Esophagus squamous epithelium (tissue), 5 donors: ENCODE measurements at regions not wholly inside any gene's neighbourhood (a gene's known extent, or its start where the extent isn't known, plus 50 kb on each side); places are given as distances from the start of the nearest gene placed in this dataset.

Source experiments
- DNase-seq: peaks from one replicate; lab custom pipeline; 2025; lab: John Stamatoyannopoulos, UW
- H3K27ac ChIP-seq, 4 donors: fragments of 200-600 bp; sonication (generic); one replicate each; pipeline ENCODE4 v1.5.1; 2016 to 2019; ENCODE audit warnings: mild to moderate bottlenecking in 1 of 4
- H3K27me3 ChIP-seq, 4 donors: fragments of 200-600 bp; sonication (generic); 1 replicate in 3 of 4; 2 replicates in 1 of 4; pipeline versions ENCODE4 v1.5.1 to v1.6.0; 2017 to 2021; ENCODE audit warnings: antibody characterized with exemption in 1 of 4
- H3K36me3 ChIP-seq, 3 donors: fragments of 200-600 bp; sonication (generic); one replicate each; pipeline ENCODE4 v1.5.1; 2016 to 2019
- H3K4me1 ChIP-seq, 3 donors: fragments of 200-600 bp; sonication (generic); one replicate each; pipeline ENCODE4 v1.5.1; 2017 to 2019
- H3K4me3 ChIP-seq, 4 donors: fragments of 200-600 bp; sonication (generic); 1 replicate in 3 of 4; 2 replicates in 1 of 4; pipeline ENCODE4 v1.5.1; 2016 to 2019; ENCODE audit warnings: mild to moderate bottlenecking in 2 of 4, moderate library complexity in 1 of 4
- H3K9me3 ChIP-seq, 3 donors: fragments of 200-600 bp; sonication (generic); one replicate each; pipeline ENCODE4 v1.5.1; 2016 to 2019
- CTCF ChIP-seq, 6 experiments: fragments of 450-650 bp in 4 of 6; fragments of 200-600 bp in 2 of 6; sonication (generic) in 2 of 6; IDR thresholded peaks; one replicate each; pipeline ENCODE4 v1.5.1; 2016 to 2019; ENCODE audit warnings: antibody characterized with exemption in 6 of 6, mild to moderate bottlenecking in 4 of 6, moderate library complexity in 4 of 6
- POLR2A ChIP-seq, 4 donors: fragments of 450-650 bp; IDR thresholded peaks; one replicate each; pipeline ENCODE4 v1.6.1; 2017; ENCODE audit warnings: antibody characterized with exemption in 4 of 4, mild to moderate bottlenecking in 4 of 4, moderate library complexity in 3 of 4
- WGBS, 2 donors: methylation state at CpG; one replicate each; pipeline ENCODE4 v1.1.5; 2018; 5-methylcytosine and 5-hydroxymethylcytosine counted together
- intact Hi-C: fragments of 100-400 bp; cut with DNase I; formaldehyde crosslinking; loops from one replicate; pipeline ENCODE4 v1.15.0; 2022
- donor health status: DM: yes; HTN: yes; CAD: no.

- H3K9me3 ChIP-seq: no peaks in the 10 kb centered on the region
- 71 to 95% methylated on average over 1 of the region's 1 CpG for WGBS, 2 donors
- H3K4me1 ChIP-seq: no peaks in the 10 kb centered on the region
- H3K27me3 ChIP-seq: no peaks in the 10 kb centered on the region
- DNase-seq: no peak
- H3K4me3 ChIP-seq: no peak overlapping the region
- intact Hi-C loops: no loop called here
- TF ChIP-seq CTCF (IDR thresholded peaks at IDR 0.05) (no peak), POLR2A (IDR thresholded peaks at IDR 0.05) (no peak)
- H3K36me3 ChIP-seq: no peaks in the 10 kb centered on the region
- H3K27ac ChIP-seq: no peak overlapping the region
Observed at GRCh38 chr9:75541734-75542133, 348.7 kb upstream of the PCSK5 start.

DNA sequence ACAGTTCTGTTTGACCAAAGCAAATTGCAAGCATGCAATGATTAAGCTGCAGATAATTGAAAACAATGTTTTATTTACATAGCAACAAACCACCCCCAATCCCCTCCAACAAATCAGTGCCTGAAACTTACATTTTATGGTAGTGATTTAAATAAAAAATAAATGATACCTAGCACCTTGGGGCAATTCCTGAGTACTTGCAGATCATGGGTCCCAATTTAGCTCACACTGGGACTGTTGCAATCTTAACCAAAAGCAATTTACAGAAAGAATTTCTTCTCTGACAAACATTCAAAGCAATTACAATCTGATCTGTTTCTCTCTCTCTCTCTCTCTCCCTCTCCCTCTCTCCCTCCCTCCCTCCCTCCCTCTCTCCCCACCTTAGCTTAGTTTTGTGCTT lies 345.7 kb upstream of the PCSK5 start:
- Histone ChIP-seq H3K27me3 (no peaks in the 10 kb centered on the region), H3K4me1 (no peaks in the 10 kb centered on the region), H3K4me3 (no peak overlapping the region), H3K36me3 (no peaks in the 10 kb centered on the region), H3K9me3 (no peaks in the 10 kb centered on the region), H3K27ac (no peak overlapping the region)
- intact Hi-C loops: no loop called here
- TF ChIP-seq POLR2A (IDR thresholded peaks at IDR 0.05) (no peak), CTCF (IDR thresholded peaks at IDR 0.05) (no peak)
- no peak for DNase-seq

- no peaks in the 10 kb centered on the region for H3K9me3 ChIP-seq
- H3K27me3 ChIP-seq: no peaks in the 10 kb centered on the region
- H3K4me3 ChIP-seq: no peak overlapping the region
- H3K36me3 ChIP-seq: no peaks in the 10 kb centered on the region
- no peak overlapping the region for H3K27ac ChIP-seq
- no peak for TF ChIP-seq CTCF (IDR thresholded peaks at IDR 0.05)
- TF ChIP-seq POLR2A (IDR thresholded peaks at IDR 0.05): no peak
- 54 to 67% methylated on average over 3 of the region's 3 CpGs for WGBS, 2 donors
- no peak for DNase-seq
- H3K4me1 ChIP-seq: no peaks in the 10 kb centered on the region
- intact Hi-C loops: no loop called here
Observed at GRCh38 chr9:75545287-75545686, 345.2 kb upstream of the PCSK5 start.

- WGBS, 2 donors: 50 to 64% methylated on average over 2 of the region's 2 CpGs
- no peak for DNase-seq
- no peaks in the 10 kb centered on the region for H3K9me3 ChIP-seq
- no peaks in the 10 kb centered on the region for H3K36me3 ChIP-seq
- TF ChIP-seq CTCF (IDR thresholded peaks at IDR 0.05) (no peak), POLR2A (IDR thresholded peaks at IDR 0.05) (no peak)
- no peak overlapping the region for H3K4me3 ChIP-seq
- H3K27ac ChIP-seq: no peak overlapping the region
- H3K4me1 ChIP-seq: no peaks in the 10 kb centered on the region
- intact Hi-C loops: no loop called here
- H3K27me3 ChIP-seq: no peaks in the 10 kb centered on the region
Observed at GRCh38 chr9:75548871-75549270, 341.6 kb upstream of the PCSK5 start.

- no peak overlapping the region for H3K27ac ChIP-seq
- H3K36me3 ChIP-seq: no peaks in the 10 kb centered on the region
- 50 to 70% methylated on average over 1 of the region's 1 CpG for WGBS, 2 donors
- DNase-seq: no peak
- intact Hi-C loops: no loop called here
- H3K9me3 ChIP-seq: no peaks in the 10 kb centered on the region
- TF ChIP-seq POLR2A (IDR thresholded peaks at IDR 0.05) (no peak), CTCF (IDR thresholded peaks at IDR 0.05) (no peak)
- no peaks in the 10 kb centered on the region for H3K27me3 ChIP-seq
- no peaks in the 10 kb centered on the region for H3K4me1 ChIP-seq
- no peak overlapping the region for H3K4me3 ChIP-seq
Observed at GRCh38 chr9:75551861-75552260, 338.6 kb upstream of the PCSK5 start.
